ENCODE measurements at regions not wholly inside any gene's neighbourhood (a gene's known extent, or its start where the extent isn't known, plus 50 kb on each side); places are given as distances from the start of the nearest gene placed in this dataset.

DNA sequence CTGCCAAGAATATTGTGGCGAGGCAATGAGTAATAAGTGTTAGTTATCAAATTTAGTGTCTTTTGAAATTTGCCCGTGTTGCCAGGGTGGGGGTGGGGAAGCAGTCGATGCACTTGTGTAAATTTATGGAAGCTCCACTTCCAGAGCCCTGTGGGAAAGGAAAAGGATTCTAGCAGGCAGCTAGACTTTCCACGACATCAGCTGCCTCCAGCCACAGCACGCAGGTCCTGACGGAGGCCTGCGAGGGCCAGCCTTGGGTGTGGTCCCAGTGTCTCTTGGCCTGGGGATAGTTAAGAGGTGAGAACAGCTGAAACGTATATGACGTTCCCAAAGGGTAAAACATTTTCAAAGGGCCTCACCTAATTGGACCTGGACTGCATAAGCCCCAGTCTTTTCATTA, 433.0 kb downstream of the TSHZ3 start:
- Histone ChIP-seq H3K79me2 (ENCODE audit: insufficient read depth, low read length) (no peaks in the 10 kb centered on the region), H3K4me3 (ENCODE audit: insufficient read depth, low read length) (no peak overlapping the region), H3K27ac (ENCODE audit: low read depth, low read length) (no peak overlapping the region), H3K4me1 (ENCODE audit: insufficient read depth, low read length) (no peaks in the 10 kb centered on the region), H3K9me3 (ENCODE audit: low read depth, low read length) (no peaks in the 10 kb centered on the region), H3K27me3 (ENCODE audit: insufficient read depth, low read length) (no peaks in the 10 kb centered on the region), H3K36me3 (ENCODE audit: insufficient read depth, low read length) (no peaks in the 10 kb centered on the region), H3K4me2 (ENCODE audit: insufficient read depth, low read length) (no peak overlapping the region), H2AFZ (ENCODE audit: low read length) (no peak overlapping the region), H4K20me1 (ENCODE audit: insufficient read depth, low read length) (no peaks in the 10 kb centered on the region)
- DNase-seq (ENCODE audit: insufficient read length, low spot score, missing footprints) = no peak
- TF ChIP-seq, protein P1, sequence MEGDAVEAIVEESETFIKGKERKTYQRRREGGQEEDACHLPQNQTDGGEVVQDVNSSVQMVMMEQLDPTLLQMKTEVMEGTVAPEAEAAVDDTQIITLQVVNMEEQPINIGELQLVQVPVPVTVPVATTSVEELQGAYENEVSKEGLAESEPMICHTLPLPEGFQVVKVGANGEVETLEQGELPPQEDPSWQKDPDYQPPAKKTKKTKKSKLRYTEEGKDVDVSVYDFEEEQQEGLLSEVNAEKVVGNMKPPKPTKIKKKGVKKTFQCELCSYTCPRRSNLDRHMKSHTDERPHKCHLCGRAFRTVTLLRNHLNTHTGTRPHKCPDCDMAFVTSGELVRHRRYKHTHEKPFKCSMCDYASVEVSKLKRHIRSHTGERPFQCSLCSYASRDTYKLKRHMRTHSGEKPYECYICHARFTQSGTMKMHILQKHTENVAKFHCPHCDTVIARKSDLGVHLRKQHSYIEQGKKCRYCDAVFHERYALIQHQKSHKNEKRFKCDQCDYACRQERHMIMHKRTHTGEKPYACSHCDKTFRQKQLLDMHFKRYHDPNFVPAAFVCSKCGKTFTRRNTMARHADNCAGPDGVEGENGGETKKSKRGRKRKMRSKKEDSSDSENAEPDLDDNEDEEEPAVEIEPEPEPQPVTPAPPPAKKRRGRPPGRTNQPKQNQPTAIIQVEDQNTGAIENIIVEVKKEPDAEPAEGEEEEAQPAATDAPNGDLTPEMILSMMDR (IDR thresholded peaks at IDR 0.05; ENCODE audit: extremely low read depth, low read depth, low read length) = no peak

DNA sequence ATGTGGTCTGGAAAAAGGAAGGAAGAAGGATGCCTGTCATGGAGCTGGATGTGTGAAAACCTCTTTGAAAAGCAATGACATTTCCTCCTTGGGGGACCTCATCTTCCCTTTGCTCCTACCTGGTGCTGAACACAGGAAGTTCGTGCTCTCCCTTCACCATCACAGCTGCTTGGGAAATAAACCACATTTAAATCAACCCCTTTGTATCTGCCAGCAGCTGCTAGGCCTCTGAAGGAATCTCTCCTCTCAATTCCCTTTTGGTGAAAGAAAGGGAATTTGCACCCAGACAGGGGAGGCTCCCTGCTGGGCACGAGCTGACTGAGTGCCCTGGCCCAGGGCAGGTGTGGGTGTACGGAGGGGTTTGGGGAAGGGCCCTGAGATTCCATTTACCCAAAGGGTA, 437.7 kb downstream of the TSHZ3 start:
- no peaks in the 10 kb centered on the region for H3K36me3 ChIP-seq (ENCODE audit: insufficient read depth, low read length)
- no peaks in the 10 kb centered on the region for H4K20me1 ChIP-seq (ENCODE audit: insufficient read depth, low read length)
- H3K27me3 ChIP-seq (ENCODE audit: insufficient read depth, low read length) = no peaks in the 10 kb centered on the region
- H3K4me1 ChIP-seq (ENCODE audit: insufficient read depth, low read length) = no peaks in the 10 kb centered on the region
- H3K4me3 ChIP-seq (ENCODE audit: insufficient read depth, low read length) = no peak overlapping the region
- peak; percentile 66 for DNase-seq (ENCODE audit: insufficient read length, low spot score, missing footprints)
- no peaks in the 10 kb centered on the region for H3K9me3 ChIP-seq (ENCODE audit: low read depth, low read length)
- no peak overlapping the region for H3K27ac ChIP-seq (ENCODE audit: low read depth, low read length)
- no peak overlapping the region for H2AFZ ChIP-seq (ENCODE audit: low read length)
- H3K79me2 ChIP-seq (ENCODE audit: insufficient read depth, low read length) = no peaks in the 10 kb centered on the region
- TF ChIP-seq, protein P1 (IDR thresholded peaks at IDR 0.05; ENCODE audit: extremely low read depth, low read depth, low read length) = no peak
- no peak overlapping the region for H3K4me2 ChIP-seq (ENCODE audit: insufficient read depth, low read length)

DNA sequence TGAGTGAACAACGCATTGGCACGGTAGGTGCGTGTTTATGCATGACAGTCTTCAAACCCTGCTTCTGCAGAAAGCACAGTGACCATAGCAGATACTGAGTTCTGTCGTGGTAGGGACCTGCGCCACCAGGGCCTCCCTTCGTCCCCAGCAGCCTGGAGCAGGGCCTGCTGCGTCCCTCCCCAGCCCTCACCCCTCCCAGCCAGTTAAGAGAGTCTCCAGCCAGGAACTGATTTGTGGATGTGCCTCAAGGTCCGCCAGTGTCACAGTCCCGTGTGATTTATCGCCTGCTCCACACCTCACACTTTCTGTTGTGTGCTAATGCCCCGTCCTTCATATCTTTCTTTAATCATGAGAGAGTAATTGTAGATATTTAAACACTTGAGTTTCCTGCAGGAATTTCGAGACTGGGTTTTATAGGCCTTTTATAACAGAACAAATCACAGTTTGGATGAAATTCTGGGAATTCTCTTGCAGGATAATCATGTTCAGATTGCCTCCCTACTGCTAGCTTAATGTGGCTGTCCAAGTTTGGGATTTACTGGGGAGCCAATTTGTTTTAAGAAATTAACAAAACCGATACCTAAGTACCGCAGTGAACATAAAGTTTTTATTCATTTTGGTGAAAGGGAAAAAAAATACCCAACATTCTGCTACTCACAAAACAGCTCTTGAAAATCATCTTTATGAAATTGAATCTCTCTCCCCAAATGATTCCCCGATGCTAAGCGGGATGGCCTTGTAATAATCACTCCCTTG, 438.6 kb downstream of the TSHZ3 start:
- H3K4me2 ChIP-seq (ENCODE audit: insufficient read depth, low read length) = no peak overlapping the region
- H3K4me3 ChIP-seq (ENCODE audit: insufficient read depth, low read length) = no peak overlapping the region
- H3K27me3 ChIP-seq (ENCODE audit: insufficient read depth, low read length) = no peaks in the 10 kb centered on the region
- no peaks in the 10 kb centered on the region for H4K20me1 ChIP-seq (ENCODE audit: insufficient read depth, low read length)
- no peak overlapping the region for H2AFZ ChIP-seq (ENCODE audit: low read length)
- H3K4me1 ChIP-seq (ENCODE audit: insufficient read depth, low read length) = no peaks in the 10 kb centered on the region
- H3K9me3 ChIP-seq (ENCODE audit: low read depth, low read length) = no peaks in the 10 kb centered on the region
- H3K79me2 ChIP-seq (ENCODE audit: insufficient read depth, low read length) = no peaks in the 10 kb centered on the region
- DNase-seq (ENCODE audit: insufficient read length, low spot score, missing footprints) = no peak
- H3K36me3 ChIP-seq (ENCODE audit: insufficient read depth, low read length) = no peaks in the 10 kb centered on the region
- TF ChIP-seq, protein P1 (IDR thresholded peaks at IDR 0.05; ENCODE audit: extremely low read depth, low read depth, low read length) = no peak
- H3K27ac ChIP-seq (ENCODE audit: low read depth, low read length) = no peak overlapping the region

DNA sequence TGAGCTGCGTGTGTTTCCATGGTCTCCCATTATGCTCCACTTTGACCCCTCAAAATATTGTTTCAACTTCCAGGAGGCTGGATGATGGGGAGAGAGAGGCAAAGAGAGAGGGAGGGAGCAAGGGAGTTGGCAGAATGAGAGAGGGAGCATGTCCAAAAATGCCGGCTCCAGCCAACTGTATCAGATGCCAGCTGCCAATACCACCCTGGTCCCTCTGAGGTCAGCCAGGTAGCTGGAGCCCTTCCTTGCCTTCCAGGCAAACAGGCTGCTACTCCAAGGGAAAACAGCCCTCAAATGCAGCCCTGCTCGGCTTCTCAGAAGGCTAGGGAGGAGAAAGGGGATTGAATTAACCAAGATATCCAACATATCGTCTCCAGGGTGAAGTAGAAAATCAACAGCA, 440.0 kb downstream of the TSHZ3 start:
- no peaks in the 10 kb centered on the region for H3K79me2 ChIP-seq (ENCODE audit: insufficient read depth, low read length)
- no peaks in the 10 kb centered on the region for H3K4me1 ChIP-seq (ENCODE audit: insufficient read depth, low read length)
- no peaks in the 10 kb centered on the region for H3K9me3 ChIP-seq (ENCODE audit: low read depth, low read length)
- H3K36me3 ChIP-seq (ENCODE audit: insufficient read depth, low read length) = no peaks in the 10 kb centered on the region
- no peak for DNase-seq (ENCODE audit: insufficient read length, low spot score, missing footprints)
- H3K27me3 ChIP-seq (ENCODE audit: insufficient read depth, low read length) = no peaks in the 10 kb centered on the region
- no peak overlapping the region for H3K27ac ChIP-seq (ENCODE audit: low read depth, low read length)
- no peak overlapping the region for H2AFZ ChIP-seq (ENCODE audit: low read length)
- no peaks in the 10 kb centered on the region for H4K20me1 ChIP-seq (ENCODE audit: insufficient read depth, low read length)
- TF ChIP-seq, protein P1 (IDR thresholded peaks at IDR 0.05; ENCODE audit: extremely low read depth, low read depth, low read length) = no peak
- H3K4me2 ChIP-seq (ENCODE audit: insufficient read depth, low read length) = no peak overlapping the region
- no peak overlapping the region for H3K4me3 ChIP-seq (ENCODE audit: insufficient read depth, low read length)
